HG03342 (cell line): ENCODE measurements at regions not wholly inside any gene's neighbourhood (a gene's known extent, or its start where the extent isn't known, plus 50 kb on each side); places are given as distances from the start of the nearest gene placed in this dataset.

Experiments used
- ATAC-seq: cut with Tn5 transposase; IDR thresholded peaks from one replicate; pipeline ENCODE4 v1.9.1; 2021; ENCODE audit warnings: mild to moderate bottlenecking, moderate library complexity; ENCODE audit not compliant: unreplicated experiment

DNA sequence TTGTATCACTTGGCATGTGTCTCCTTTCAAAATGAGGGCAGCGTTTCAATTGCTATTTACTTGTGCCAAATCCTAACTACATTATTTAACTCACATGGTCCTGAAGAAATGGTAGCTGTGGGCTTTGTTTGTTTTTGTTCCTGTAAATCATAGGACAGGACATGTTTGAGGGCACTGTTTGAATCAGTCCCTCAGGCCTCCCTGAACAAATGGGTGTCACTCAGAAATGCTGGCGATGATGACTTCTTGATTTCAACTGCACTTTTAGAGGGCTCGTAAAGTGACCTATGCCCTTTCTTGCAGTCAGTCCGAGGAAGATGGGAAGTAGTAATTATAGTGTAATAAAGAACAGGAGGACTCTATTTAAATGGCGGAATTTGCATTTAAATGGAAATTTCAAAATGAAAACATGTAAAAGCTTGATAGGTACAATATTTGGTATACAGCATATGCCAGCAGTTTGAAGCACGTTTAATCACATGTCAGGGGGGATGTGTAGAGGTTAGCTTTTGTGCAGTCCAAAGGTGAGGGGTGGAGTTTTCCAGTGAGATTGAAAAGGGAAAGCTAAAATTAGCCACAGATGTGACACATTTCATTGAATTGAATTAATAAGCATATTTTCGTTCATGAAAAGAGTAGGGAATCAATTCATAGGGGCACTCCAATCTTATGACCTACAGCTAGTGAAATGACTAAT is 1958.7 kb upstream of the IGFBP7 start:
- ATAC-seq, result no peak

DNA sequence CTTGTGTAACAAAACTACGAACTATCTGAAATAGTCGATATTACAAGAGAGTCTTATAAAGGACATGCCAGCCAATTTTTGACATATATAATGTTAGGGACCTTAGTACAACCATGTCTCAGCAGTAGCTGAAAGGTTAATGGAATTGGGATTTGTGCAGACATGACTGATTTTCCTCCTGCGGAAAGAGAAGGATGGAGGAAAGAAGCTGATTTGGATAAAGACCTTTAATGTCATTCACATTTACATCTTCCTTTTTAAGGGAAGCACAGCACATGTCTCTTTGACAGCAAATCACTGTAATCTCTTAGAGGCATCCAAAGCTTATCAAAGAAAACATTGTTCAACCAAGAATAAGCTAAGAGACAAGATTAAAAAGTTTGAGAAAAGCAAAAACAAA is 1976.2 kb upstream of the IGFBP7 start:
- ATAC-seq, result no peak

DNA sequence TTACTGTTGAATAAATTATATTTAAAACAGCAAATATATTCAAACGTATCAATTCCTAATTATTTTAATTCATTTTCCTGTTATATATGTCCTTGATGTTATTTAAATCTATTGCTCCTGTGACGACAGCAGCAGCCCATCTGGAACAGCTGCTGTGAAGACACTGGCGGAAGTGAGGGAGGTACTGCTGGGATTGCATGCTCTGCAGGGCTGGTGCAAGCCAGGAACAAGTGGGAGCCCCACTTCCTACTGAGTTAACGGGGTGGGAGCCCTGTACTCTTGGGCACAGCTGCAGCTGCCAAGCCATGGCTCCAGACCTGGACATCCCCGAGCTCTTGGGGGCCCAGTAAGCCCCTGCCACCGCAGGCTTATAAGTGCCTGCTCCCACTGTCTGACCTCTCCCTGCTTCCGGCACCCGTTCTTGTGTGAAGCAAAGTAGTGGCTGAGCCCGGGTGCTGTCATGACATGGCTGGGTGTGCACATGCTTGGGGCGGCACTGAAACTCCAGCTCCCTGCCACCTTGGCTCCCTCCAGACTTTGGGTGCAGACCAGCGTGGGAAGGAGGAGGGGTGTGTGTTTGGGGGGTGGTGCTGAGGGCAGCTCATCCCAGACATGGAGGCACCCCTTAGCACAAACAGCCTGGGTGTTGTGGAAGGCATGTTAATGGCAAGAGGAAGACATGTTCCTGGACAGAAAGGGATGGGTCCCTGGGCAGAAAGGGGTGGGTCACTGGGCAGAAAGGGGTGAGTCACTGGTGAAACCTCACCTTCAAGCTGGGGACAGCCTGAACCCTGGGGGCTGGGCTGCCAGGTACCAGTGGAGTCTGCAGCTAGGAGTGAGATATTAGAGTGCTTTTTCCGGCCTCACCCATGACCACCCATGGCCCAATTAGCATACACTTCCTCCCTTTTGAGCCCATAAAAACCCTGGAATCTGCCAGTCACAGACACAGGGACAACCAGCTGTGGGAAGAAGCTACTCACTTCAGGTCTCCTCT is 1981.3 kb upstream of the IGFBP7 start:
- ATAC-seq, result no peak

DNA sequence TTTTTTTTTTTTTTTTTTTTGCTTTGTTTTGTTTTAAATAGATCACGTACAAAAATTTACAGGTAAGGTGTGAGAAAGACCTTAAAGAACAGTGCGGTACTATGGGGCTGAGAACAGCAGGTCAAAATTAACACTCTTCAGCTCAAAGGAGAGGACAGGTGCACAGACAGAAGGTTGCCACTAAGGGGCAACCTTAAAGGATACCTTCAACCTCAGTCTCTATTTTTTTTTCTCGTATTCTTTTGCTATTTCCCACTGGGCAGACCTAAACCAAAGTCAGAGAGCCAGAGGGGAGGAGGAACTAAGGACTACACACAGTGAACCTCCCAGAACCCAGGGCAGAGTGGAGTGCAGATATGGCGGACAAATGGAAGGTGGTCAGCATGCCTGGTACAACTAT is 1984.3 kb upstream of the IGFBP7 start:
- ATAC-seq, result no peak

DNA sequence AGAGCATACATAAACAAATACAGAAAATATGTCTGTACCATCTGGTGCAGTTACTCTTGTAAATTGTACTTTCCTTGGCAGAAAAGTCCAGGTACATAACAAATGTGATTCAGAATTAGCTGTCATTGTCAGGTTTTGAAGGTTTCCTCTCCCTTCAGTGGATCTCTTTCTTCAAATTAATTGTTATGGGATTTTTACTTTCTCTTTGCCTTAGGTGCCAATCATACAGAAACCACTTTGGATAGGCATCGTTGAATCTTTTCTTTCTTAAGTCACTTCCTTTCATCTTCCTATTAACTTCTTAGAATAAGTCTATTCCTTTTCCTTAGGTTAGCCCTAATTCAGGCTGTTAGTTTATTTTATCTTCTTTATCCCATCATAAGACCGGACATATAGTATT is 1992.1 kb upstream of the IGFBP7 start:
- ATAC-seq, result no peak

DNA sequence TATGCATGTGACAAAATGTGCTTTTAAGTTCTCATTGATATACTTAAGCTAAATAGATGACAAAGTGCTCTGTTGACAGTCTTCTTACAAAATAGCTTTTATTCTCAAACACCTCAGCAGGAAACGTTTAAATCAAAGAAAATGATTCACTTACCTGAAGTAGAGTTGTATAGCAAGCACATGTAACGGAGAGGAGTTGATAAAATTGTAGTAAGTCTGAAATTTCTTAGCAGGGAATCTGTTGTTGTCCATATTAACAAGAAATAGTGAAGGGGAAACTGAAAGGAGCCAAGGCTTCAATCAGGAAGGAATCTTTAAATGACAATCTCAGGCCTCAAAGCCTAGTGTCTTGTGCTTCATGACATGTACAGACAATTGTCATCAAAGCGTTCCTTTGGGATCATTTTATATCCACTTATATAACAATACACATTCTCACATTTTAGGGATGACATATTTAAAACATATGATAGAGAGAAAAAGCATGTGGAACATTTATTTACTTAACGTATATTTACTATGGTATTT is 2010.2 kb upstream of the IGFBP7 start:
- no peak for ATAC-seq

DNA sequence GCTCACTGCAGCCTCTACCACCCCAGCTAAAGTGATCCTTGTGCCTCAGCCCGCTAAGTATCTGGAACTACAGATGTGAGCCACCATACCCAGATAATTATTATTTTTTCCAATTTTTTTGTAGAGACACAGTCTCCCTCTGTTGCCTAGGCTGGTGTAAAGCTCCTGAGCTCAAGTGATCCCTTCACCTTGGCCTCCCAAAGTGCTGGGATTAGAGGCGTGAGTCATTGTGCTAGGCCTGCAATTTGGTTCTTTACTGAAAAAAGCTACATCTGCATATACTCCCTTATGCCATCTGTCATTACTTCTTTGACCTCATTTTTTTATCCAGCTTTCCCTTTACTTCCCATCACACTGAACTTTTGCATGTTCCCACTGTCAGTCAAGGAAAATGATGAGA is 2012.4 kb upstream of the IGFBP7 start:
- ATAC-seq, result no peak

DNA sequence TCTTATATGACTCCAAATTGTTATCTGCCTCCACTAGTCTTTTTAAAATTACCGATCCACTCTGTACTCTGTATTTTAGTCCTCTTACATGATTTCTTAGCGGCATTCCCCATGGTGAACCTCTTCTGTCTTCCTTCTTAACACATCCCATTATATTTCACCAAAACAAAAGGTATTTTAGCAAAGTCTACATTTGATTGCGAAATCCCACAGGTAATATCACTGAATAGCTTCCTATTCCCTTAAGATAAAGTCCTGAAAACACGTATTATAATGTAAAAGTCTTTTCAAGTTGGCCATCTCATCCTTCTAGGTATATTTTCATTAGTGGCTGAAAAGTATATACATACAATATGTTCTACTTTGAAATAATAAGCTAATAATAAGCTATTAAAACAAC is 2016.0 kb upstream of the IGFBP7 start:
- ATAC-seq, result no peak

DNA sequence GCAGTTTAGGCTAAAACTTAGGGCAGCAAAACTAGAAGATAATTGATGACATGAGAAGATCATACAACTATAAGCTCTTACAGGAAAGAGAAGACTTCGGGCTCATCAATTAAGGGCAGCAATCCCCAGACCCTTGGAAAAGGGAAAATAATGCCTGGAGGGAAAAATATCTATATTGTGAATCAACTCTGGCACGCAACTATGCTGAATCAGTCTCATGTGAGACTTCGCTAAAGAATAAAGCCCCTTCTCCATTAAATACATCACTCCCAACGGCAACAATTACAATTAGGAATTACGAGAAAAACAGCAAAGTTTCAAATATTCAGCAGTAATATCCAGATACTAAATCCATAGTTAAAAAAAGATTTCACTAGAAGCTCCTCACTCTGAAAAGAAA is 2016.8 kb upstream of the IGFBP7 start:
- ATAC-seq, result no peak

DNA sequence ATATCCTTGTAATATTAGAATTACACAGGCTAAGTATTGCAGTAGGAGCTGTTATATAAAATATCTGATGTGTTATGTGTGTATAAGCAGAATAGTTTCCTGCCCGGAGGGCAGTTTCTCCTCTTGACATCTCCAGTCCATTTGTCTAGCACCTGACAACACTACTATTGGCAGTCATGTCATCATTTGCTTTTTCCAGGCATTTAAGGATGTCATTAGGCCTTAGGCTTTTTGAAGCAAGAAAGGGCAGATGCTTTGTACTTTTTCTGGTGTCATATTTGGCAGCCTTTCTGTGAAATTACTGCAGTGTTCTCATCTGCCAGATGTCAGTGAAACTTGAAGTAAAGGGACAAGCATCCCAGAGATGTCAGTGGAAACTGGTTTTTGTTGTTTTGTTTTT is 2017.6 kb upstream of the IGFBP7 start:
- ATAC-seq, result no peak

DNA sequence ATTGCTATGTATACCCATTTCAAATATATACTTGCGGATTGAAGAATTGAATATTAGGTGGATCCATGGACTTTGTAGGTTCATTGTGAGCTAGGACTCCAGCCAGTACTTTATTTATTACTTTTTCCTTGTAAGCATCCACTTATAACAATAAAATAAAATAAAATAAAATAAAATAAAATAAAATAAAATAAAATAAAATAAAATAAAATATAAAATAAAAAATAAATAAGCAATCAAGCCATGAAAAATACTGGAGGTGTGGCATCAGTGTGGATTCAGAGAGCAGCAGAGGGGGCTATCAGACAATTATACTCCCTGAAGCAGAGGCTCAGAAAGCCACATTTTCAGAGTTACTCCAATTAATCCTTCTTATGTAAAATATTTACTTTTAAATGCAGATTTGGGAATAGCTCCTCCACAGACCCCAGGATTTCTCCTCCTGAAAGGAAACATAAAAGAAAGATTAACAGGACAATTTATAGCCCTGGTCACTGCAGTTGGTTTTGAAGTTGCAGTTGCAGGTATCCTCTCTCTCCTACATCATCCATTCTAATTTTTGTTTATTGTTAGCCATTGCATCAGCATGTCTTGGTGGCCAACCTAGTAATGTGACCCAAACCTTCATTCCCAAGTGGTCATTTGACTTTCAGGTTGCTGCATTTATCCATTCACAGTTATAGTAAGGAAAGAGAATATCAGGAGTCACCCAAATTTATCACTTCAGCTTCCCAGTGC is 2025.2 kb upstream of the IGFBP7 start:
- ATAC-seq, result no peak

DNA sequence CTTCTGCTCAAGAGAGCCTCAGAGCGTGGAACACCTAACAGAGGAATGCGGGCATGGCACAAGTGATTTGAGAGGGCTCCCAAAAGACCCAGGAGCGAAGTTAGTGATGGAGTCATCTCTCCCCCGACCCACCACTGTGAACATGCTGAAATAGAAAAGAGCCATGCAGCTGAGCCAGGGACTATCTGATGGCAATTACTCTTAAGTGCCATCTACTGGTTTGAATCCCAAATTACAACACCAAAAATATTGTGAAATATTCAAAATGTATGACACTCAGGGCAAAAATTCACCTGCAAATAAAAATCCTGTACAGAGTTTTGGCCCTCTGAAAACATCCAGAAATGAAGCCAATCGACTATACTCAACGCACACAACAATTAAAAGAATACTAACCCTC is 2038.9 kb upstream of the ADGRL3 start:
- ATAC-seq, result no peak

DNA sequence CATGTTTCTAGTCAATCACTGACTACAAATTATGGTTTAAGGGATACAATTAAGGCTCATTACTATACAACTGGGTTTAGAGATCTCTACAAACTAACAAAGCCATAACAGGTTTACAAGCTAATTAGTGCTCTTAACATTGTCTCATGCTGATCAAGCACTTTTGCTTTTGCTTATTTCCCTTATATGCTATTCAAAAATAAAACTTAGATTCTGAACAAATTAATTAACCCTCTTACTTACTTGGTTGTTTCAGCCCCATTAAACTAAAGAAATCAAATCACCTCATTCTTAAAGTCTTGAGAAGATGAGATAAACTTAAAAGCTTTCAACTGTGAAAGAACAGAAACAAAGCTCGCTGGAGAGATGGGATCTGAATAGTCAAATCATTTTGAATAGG is 2024.5 kb upstream of the ADGRL3 start:
- ATAC-seq, result no peak

DNA sequence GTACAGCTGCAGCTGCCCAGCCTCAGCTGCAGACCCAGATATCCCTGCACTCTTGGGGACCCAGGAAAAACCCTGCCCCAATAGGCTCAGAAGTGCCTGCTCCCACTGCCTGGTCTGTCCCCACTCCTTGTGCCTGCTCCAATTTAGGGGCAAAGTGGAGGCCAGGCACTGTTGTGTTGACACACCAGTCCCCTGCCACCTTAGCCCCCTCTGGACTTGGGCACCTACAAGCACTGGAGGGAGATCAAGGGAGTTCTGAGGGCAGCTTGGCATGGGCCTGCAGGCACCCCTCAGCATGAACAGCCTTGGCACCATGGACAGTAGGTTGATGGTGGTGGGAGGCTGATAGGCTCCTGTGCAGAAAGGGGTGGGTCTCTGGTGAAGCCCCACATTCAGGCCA is 2020.8 kb upstream of the ADGRL3 start:
- no peak for ATAC-seq

DNA sequence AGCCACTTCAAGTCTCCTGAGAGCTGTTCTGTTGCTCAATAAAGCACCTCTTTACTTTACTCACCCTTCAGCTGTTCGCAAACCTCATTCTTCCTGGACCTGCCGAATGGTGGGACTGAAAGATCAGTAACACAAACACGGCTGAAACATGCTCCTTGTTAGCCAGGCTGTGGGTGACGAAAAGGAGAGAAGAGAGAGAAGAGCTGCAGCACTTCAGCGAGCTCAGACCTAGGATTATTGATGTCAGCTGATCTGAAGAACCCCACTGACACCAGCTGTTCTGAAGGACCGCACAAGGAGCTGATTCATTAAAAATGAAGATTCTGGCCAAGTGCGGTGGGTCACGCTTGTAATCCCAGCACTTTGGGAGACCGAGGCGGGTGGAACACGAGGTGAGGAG is 2020.0 kb upstream of the ADGRL3 start:
- ATAC-seq, result no peak

DNA sequence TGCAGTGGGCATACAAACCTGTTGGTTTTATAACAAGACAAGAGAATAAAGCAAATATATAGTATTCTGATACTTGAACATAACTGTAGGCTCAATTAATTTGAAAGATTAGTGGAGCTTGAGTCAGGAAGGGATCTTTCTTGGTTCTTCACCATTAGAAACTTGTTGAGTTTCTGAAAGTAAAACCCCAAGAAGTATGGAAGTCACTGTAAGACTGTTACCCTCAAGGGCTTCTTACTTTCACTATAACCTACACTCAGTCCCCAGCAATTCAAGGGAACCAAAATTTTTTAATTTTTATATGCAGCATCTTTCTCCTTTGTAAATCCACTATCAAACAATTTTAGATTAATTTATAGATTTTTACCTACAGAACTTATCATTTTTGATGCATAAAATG is 2019.2 kb upstream of the ADGRL3 start:
- no peak for ATAC-seq

DNA sequence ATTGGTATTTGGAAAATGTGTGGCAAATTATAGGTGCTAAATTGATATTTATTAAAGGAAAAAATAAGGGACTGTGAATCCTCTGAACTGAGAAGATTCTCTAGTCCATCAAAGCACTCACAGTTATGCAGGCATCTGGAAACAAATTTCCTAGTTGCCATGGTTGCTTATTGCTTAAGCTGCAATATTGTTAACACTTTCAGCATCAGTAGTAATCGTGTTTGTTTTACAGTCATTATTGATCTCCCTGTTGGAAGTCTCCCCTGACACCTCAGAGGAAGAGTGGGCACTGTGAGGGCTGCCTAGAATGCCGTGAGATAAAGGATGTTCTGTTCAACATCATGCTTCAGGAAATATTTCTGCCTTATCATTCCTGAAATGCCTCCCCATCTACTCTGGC is 2004.3 kb upstream of the ADGRL3 start:
- no peak for ATAC-seq

DNA sequence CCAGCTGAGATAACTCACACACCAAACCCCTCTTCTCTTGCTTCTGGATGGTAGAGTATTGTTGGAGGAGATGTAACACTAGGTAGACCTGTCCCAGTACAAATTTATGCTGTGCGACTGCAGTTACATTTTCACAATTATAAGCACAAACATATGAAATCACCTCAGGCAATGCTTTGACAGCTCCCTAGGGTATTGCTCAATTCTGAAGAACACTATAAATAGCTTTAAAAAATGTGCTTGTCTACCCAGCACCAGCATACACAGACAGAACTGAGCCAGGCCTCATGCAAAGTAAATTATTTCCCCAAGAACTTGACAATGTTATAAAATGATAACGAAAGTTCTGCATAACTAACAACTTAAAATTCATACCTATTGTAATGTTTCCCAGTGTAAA is 1999.1 kb upstream of the ADGRL3 start:
- no peak for ATAC-seq

DNA sequence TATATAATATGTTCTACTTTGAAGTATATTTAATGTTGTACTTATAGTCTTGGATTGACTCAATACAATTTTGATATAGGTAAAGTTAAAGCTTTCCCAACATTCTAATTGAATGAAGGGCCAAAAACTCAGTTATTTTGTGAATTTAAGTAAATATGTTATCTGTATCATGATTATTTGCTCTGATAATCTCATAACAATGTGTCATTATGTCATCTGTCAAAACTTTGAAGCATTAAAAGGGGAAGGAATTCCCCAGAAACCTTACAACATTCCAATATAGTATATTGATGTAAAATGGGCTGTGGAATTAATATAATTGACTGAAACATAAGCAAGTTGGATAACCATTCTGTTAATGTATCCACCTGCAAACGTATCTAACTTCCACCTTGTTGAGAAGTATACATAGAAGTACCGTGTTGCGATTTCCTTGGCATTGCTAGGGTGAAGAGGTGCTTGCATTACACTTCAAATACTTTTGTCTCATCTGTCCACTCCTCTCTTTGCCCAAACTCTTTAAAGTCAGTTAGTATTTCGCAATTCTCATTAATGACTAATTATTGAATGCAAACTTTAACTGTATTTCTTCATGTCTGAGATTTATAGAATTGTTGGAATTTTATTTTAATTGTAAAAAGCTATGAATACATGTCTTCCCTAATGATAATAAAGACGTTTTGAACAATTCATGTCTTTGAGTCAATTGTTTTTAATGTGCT is 1982.1 kb upstream of the ADGRL3 start:
- no peak for ATAC-seq

DNA sequence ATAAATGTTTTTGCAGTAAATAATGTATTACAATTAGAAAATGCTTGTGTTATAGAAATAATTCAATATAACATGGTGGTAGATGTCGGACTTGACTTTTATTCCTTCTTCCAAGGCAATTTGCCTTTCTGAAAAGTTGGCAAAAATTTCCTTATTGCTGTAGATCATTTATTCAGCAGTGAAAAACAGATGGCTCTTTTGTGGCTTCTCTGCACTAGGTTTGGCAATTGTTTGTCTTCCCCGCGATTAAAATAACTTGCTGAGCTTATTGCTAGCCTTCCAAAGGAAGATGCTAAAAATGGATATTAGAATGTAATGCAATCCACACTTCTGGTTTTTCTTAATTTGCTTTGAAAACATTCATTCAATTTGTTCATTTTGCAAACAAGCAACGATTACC is 1977.9 kb upstream of the ADGRL3 start:
- ATAC-seq, result no peak
